GM12873 (cell line): ENCODE measurements at regions not wholly inside any gene's neighbourhood (a gene's known extent, or its start where the extent isn't known, plus 50 kb on each side); places are given as distances from the start of the nearest gene placed in this dataset.

Experiments used
- TF ChIP-seq, protein P1 (sequence below): IDR thresholded peaks from 2 replicates; pipeline ENCODE4 v1.5.1; 2012; ENCODE audit warnings: low read depth, mild to moderate bottlenecking, moderate library complexity, low read length, control low read depth; ENCODE audit not compliant: insufficient read depth; ENCODE audit errors: missing control alignments

DNA sequence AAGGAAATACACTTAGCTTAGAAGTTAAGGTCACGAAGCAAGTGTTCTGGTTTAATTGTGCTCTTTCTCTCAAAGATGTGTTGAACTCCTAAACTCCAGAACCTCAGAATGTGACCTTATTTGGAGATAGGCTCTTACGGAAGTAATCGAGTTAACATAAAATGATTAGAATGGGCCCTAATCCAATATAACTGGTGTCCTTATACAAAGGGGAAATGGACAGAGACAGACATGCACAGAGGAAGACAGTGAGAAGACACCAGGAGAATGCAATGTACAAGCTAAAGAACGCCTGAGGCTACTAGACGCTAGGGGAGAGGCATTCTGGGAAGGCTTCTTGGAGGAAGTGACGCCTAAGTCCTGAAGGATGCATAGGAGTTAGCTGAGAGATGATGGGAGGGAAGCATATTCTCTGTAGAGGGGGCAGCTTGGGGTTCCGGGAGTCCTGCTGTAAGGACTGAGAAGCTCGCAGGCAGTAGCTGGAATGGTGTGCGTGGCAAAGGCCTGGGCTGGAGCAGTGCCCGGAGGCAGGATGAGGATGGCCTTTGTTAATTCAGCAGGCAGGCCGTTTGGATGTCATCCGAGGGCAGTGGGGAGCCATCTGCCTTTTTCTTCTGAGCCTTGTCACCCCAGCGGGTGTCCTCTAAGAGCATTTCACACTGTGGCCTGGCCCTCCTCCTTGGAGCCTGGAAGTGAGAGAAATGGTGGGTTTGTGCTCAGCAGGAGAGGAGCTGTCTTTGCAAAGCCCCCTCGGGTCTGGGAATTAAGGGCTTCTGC is 513.4 kb downstream of the SHQ1 start:
- TF ChIP-seq, protein P1, sequence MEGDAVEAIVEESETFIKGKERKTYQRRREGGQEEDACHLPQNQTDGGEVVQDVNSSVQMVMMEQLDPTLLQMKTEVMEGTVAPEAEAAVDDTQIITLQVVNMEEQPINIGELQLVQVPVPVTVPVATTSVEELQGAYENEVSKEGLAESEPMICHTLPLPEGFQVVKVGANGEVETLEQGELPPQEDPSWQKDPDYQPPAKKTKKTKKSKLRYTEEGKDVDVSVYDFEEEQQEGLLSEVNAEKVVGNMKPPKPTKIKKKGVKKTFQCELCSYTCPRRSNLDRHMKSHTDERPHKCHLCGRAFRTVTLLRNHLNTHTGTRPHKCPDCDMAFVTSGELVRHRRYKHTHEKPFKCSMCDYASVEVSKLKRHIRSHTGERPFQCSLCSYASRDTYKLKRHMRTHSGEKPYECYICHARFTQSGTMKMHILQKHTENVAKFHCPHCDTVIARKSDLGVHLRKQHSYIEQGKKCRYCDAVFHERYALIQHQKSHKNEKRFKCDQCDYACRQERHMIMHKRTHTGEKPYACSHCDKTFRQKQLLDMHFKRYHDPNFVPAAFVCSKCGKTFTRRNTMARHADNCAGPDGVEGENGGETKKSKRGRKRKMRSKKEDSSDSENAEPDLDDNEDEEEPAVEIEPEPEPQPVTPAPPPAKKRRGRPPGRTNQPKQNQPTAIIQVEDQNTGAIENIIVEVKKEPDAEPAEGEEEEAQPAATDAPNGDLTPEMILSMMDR: no peak

DNA sequence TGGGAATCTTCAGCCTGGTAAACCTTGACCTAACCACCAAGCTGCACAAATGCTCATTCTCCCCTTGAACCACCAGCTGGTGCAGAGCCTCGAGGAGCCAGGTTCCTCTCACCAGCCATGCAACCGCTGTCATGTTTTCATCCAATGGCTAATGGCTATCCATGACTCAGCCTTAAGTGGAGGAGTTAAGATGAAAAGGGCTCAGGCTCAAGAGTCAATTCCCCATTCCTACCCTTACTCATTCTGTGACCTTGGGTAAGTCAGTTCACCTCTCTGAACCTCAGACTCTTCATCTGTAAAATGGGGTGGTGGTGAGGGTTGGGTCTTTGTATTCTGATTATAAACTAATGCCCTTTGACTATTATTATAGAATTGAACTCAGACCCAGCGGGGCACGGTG is 515.6 kb downstream of the SHQ1 start:
- TF ChIP-seq, protein P1: no peak

DNA sequence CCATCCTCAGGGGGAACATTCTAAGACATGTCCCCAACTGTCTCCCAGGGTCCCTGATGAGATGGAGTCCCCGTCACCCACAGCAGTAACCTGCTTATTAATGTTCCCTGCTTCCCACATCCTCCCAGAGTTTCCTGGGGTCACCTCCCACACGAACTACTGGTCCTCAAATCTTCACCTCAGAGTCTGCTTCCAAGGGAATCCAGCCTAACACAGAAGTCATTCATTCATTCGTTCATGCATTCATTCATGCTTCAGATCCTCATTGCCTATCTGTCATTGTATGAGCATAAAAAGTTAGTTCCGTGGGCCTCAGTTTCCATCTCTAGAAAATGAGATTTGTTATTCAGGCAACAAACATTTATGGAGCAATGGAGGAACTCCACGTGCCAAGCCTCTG is 516.2 kb downstream of the SHQ1 start:
- TF ChIP-seq, protein P1: no peak

DNA sequence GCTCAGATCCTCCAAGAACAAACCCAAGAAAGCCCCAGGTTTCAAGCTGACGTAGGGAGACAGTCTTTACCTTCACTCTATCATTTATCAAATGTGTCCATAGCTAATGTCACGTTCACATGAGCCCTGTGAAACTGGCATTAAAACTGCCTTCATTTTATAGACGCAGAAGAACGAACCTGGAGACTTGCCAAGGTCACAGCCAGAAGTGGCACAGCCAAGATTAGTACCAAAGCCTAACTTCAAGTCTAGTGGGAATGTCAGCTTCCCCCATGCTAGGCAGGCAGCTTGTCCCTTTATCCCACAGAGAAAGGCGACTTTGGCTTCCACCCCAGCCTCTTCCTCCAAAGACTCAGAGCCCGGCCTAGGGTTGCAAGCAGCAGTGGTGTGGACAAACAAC is 517.2 kb downstream of the SHQ1 start:
- TF ChIP-seq, protein P1: no peak

DNA sequence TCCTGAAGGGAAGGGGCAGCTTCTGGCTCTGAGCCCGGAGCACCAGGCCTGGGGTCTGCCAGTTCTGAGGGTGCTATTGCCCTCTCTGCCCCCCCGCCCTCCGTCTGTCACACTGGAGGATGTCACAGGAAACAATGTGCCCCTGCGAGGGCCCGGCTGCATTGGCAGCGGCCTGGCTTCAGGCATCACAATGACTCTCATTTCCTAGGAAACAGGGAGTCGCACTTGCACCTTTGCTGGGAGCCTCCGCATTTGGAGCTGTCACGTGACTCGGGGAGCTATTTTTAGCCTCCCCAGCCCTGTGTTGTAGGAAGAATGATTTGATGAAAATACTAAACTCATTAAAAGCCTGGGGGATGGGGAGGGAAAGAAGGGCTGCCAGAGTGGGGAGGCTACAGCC is 518.9 kb downstream of the SHQ1 start:
- TF ChIP-seq, protein P1: no peak

DNA sequence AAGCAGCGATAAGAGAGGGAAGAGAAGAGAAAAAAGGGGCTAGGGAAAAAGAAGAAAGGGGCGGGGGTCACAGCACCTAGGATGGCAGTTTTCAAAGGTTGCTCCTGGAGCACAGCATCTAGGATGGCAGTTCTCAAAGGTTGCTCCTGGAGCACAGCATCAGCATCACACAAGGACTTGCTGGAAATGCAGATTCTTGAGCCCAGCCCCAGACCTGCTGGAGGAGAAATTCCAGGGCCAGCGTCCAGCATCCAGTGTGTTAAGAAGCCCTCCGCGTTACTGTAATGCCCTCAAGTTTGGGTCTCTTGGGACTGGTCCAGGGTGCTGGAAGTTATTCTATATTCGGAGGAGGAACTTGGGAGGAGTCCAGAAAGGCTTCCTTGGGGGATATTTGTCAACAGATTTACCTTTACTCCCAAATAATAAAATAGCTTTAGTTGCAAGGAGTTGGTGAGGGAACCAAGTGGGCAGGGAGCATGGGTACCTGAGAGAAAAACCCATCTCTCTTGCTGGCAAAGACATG is 519.4 kb downstream of the SHQ1 start:
- TF ChIP-seq, protein P1: no peak

DNA sequence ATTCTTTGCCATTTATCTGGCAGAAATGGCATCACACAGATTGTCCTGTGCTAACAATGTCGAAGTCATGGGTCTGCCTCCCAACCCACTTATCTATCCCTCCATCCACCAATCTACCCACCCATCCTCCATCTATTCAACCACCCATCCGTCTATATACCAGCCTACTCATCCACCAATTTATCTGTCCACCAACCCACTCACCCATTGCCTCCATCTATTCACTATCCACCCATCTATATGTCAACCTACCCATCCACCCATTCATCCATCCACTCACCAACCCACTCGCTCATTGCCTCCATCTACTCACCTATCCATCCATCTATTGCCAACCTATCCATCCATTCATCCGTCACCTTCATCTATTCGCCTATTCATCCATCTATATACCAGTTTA is 521.2 kb downstream of the SHQ1 start:
- TF ChIP-seq, protein P1: no peak
